ENCODE measurements at regions not wholly inside any gene's neighbourhood (a gene's known extent, or its start where the extent isn't known, plus 50 kb on each side); places are given as distances from the start of the nearest gene placed in this dataset.

GRCh38 chr7:155213955-155214740 is 83.5 kb upstream of the INSIG1 start:
- no peak for DNase-seq (ENCODE audit: low read depth in 2 of 2)
- peak overlapping the region in 1 of 2 donors; percentile 13 for H3K4me3 ChIP-seq (replicated peaks in 1 of 2; ENCODE audit: low read depth in 2 of 2, low read length in 2 of 2)
- TF ChIP-seq CTCF (IDR thresholded peaks at IDR 0.05; ENCODE audit: low read depth, low read length) = no peak

GRCh38 chr7:155215576-155216325 is 81.9 kb upstream of the INSIG1 start:
- H3K4me3 ChIP-seq (replicated peaks in 1 of 2; ENCODE audit: low read depth in 2 of 2, low read length in 2 of 2) = no peak overlapping the region
- no peak for DNase-seq (ENCODE audit: low read depth in 2 of 2)
- TF ChIP-seq CTCF (IDR thresholded peaks at IDR 0.05; ENCODE audit: low read depth, low read length) = no peak

- TF ChIP-seq CTCF (IDR thresholded peaks at IDR 0.05; ENCODE audit: low read depth, low read length) = no peak
- DNase-seq (ENCODE audit: low read depth in 2 of 2) = peak in 1 of 2 donors; percentile 52
- no peak overlapping the region for H3K4me3 ChIP-seq (replicated peaks in 1 of 2; ENCODE audit: low read depth in 2 of 2, low read length in 2 of 2)
Measured at GRCh38 chr7:155216475-155217272, 81.0 kb upstream of the INSIG1 start.

- DNase-seq (ENCODE audit: low read depth in 2 of 2) = no peak
- TF ChIP-seq CTCF (IDR thresholded peaks at IDR 0.05; ENCODE audit: low read depth, low read length) = no peak
- no peak overlapping the region for H3K4me3 ChIP-seq (replicated peaks in 1 of 2; ENCODE audit: low read depth in 2 of 2, low read length in 2 of 2)
Measured at GRCh38 chr7:155217634-155218033, 80.0 kb upstream of the INSIG1 start.

- DNase-seq (ENCODE audit: low read depth in 2 of 2) = no peak
- TF ChIP-seq CTCF (IDR thresholded peaks at IDR 0.05; ENCODE audit: low read depth, low read length) = no peak
- no peak overlapping the region for H3K4me3 ChIP-seq (replicated peaks in 1 of 2; ENCODE audit: low read depth in 2 of 2, low read length in 2 of 2)
Measured at GRCh38 chr7:155218276-155219153, 79.2 kb upstream of the INSIG1 start.

GRCh38 chr7:155219154-155219531 is 78.5 kb upstream of the INSIG1 start:
- H3K4me3 ChIP-seq (replicated peaks in 1 of 2; ENCODE audit: low read depth in 2 of 2, low read length in 2 of 2) = no peak overlapping the region
- no peak for TF ChIP-seq CTCF (IDR thresholded peaks at IDR 0.05; ENCODE audit: low read depth, low read length)
- no peak for DNase-seq (ENCODE audit: low read depth in 2 of 2)
